ENCODE measurements at regions not wholly inside any gene's neighbourhood (a gene's known extent, or its start where the extent isn't known, plus 50 kb on each side); places are given as distances from the start of the nearest gene placed in this dataset.

DNA sequence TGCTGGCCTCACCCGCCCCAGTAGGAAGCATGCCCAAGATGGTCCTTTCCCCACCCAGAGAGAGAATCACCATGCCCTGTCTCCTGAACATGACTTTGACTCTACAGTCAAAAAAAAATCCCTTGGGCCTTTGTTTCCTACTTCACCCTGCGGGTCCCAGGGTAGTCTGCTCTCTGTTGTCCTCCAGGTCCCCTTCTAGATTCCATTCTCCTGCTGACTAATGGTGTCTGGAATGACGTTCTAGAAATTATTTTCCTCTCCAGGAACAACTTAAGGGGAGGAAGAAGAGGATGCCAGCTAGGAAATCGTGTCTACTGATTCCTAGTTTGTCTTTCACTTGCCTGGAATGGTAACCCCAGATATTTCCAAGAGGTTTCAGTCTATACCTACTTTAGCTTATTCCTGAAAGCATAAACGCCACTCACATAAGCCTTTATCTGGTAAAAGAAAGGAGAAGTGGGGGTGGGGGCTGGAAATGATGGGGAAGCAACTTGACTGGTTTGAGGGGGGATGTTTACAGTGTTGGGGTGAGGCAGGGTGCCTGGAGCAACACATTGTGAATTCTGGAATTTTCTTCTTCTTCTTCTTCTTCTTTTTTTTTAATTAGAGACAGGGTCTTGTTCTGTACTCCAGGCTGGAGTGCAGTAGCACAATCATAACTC is 93.9 kb downstream of the SNX18 start:
- 48 to 53% methylated on average over 5 of the region's 5 CpGs for WGBS, 2 donors

GRCh38 chr5:54610197-54610944 is 92.8 kb downstream of the SNX18 start:
- H3K9me3 ChIP-seq = no peaks in the 10 kb centered on the region
- 60 to 63% methylated on average over 6 of the region's 6 CpGs for WGBS, 2 donors
- no peaks in the 10 kb centered on the region for H3K36me3 ChIP-seq
- H3K27ac ChIP-seq = no peak overlapping the region
- intact Hi-C loops (cut with DNase I) = no loop called here
- H3K4me3 ChIP-seq = no peak overlapping the region
- TF ChIP-seq, protein P1, sequence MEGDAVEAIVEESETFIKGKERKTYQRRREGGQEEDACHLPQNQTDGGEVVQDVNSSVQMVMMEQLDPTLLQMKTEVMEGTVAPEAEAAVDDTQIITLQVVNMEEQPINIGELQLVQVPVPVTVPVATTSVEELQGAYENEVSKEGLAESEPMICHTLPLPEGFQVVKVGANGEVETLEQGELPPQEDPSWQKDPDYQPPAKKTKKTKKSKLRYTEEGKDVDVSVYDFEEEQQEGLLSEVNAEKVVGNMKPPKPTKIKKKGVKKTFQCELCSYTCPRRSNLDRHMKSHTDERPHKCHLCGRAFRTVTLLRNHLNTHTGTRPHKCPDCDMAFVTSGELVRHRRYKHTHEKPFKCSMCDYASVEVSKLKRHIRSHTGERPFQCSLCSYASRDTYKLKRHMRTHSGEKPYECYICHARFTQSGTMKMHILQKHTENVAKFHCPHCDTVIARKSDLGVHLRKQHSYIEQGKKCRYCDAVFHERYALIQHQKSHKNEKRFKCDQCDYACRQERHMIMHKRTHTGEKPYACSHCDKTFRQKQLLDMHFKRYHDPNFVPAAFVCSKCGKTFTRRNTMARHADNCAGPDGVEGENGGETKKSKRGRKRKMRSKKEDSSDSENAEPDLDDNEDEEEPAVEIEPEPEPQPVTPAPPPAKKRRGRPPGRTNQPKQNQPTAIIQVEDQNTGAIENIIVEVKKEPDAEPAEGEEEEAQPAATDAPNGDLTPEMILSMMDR (IDR thresholded peaks at IDR 0.05) = no peak
- no peak for TF ChIP-seq POLR2A (IDR thresholded peaks at IDR 0.05)
- no peak for DNase-seq
- no peaks in the 10 kb centered on the region for H3K27me3 ChIP-seq
- peaks cover 0 to 17% (median 4%) of the 10 kb centered on the region in 3 donors for H3K4me1 ChIP-seq

More for the DNA sequence above, 93.9 kb downstream of the SNX18 start:
- intact Hi-C loops (cut with DNase I) = no loop called here
- H3K4me1 ChIP-seq = peaks cover 3 to 28% (median 12%) of the 10 kb centered on the region in 3 donors
- DNase-seq = no peak
- no peak for TF ChIP-seq POLR2A (IDR thresholded peaks at IDR 0.05)
- TF ChIP-seq, protein P1 (IDR thresholded peaks at IDR 0.05) = no peak
- H3K27ac ChIP-seq = no peak overlapping the region
- no peaks in the 10 kb centered on the region for H3K9me3 ChIP-seq
- H3K4me3 ChIP-seq = no peak overlapping the region
- H3K27me3 ChIP-seq = no peaks in the 10 kb centered on the region
- no peaks in the 10 kb centered on the region for H3K36me3 ChIP-seq

- WGBS, 2 donors = 75 to 82% methylated on average over 3 of the region's 3 CpGs
- H3K9me3 ChIP-seq = no peaks in the 10 kb centered on the region
- no peaks in the 10 kb centered on the region for H3K27me3 ChIP-seq
- H3K4me3 ChIP-seq = no peak overlapping the region
- no peak overlapping the region for H3K27ac ChIP-seq
- no peak for DNase-seq
- TF ChIP-seq, protein P1 (IDR thresholded peaks at IDR 0.05) = no peak
- no peak for TF ChIP-seq POLR2A (IDR thresholded peaks at IDR 0.05)
- intact Hi-C loops (cut with DNase I) = no loop called here
- H3K4me1 ChIP-seq = peaks cover 0 to 6% (median 0%) of the 10 kb centered on the region in 3 donors
- no peaks in the 10 kb centered on the region for H3K36me3 ChIP-seq
These were observed 91.0 kb downstream of the SNX18 start for GRCh38 chr5:54608423-54609085.

GRCh38 chr5:54607006-54607405 is 89.4 kb downstream of the SNX18 start:
- intact Hi-C loops (cut with DNase I) = no loop called here
- no peak for DNase-seq
- Histone ChIP-seq H3K4me1 (peaks cover 0 to 16% (median 0%) of the 10 kb centered on the region in 3 donors), H3K36me3 (no peaks in the 10 kb centered on the region), H3K27ac (no peak overlapping the region), H3K4me3 (no peak overlapping the region), H3K9me3 (no peaks in the 10 kb centered on the region), H3K27me3 (no peaks in the 10 kb centered on the region)
- TF ChIP-seq POLR2A (IDR thresholded peaks at IDR 0.05) = no peak
- TF ChIP-seq, protein P1 (IDR thresholded peaks at IDR 0.05) = no peak
- WGBS, 2 donors = 91 to 100% methylated on average over 3 of the region's 3 CpGs

DNA sequence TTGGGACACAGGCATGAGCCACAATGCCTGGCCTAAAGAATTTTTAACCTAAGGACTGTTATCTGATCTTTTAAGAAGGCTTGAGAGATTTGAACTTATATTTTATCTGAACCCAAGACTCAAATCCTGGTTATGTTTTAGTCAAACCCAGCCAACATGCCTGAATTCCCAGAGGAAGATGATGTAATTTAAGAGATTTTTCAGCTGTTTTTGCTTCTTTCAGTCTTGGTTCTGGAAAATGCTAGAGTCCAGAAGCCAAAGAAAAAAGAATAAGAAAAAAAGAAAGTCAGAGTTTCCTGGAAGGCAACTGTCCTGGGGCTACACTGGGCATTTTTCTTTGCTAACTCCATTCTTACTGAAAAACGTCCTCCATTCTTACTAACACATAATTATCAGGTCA is 85.8 kb downstream of the SNX18 start:
- intact Hi-C loops (cut with DNase I) = no loop called here
- Histone ChIP-seq H3K27ac (no peak overlapping the region), H3K36me3 (no peaks in the 10 kb centered on the region), H3K27me3 (no peaks in the 10 kb centered on the region), H3K4me3 (no peak overlapping the region), H3K9me3 (no peaks in the 10 kb centered on the region), H3K4me1 (peaks cover 0 to 9% (median 0%) of the 10 kb centered on the region in 3 donors)
- no peak for DNase-seq
- WGBS, 2 donors = 16 to 20% methylated on average over 1 of the region's 1 CpG
- TF ChIP-seq POLR2A (IDR thresholded peaks at IDR 0.05) = no peak
- TF ChIP-seq, protein P1 (IDR thresholded peaks at IDR 0.05) = no peak
